Fibroblast of mammary gland (primary cell): ENCODE measurements at regions not wholly inside any gene's neighbourhood (a gene's known extent, or its start where the extent isn't known, plus 50 kb on each side); places are given as distances from the start of the nearest gene placed in this dataset.

Experiments
- DNase-seq: peaks from one replicate; pipeline ENCODE4 v3.0.0-alpha.2; 2010; ENCODE audit warnings: low read depth
- H3K4me3 ChIP-seq: 2 replicates; pipeline ENCODE4 v1.5.1; 2011; ENCODE audit warnings: low read depth, mild to moderate bottlenecking, low read length, moderate library complexity; ENCODE audit not compliant: control insufficient read depth
- CTCF ChIP-seq: conservative IDR thresholded peaks from 2 replicates; pipeline ENCODE4 v1.5.1; 2011; ENCODE audit warnings: low read depth, low read length, inconsistent platforms; ENCODE audit not compliant: control insufficient read depth, insufficient read depth

- no peak for TF ChIP-seq CTCF
- no peak for DNase-seq
- no peak overlapping the region for H3K4me3 ChIP-seq
Measured at GRCh38 chr20:57082357-57082945, 184.0 kb downstream of the BMP7 start.

- TF ChIP-seq CTCF: no peak
- no peak overlapping the region for H3K4me3 ChIP-seq
- no peak for DNase-seq
Measured at GRCh38 chr20:57083072-57083471, 183.4 kb downstream of the BMP7 start.

GRCh38 chr20:57086066-57086465 is 180.4 kb downstream of the BMP7 start:
- no peak for TF ChIP-seq CTCF
- H3K4me3 ChIP-seq: no peak overlapping the region
- DNase-seq: no peak

GRCh38 chr20:57087102-57087501 is 179.3 kb downstream of the BMP7 start:
- TF ChIP-seq CTCF: no peak
- DNase-seq: no peak
- H3K4me3 ChIP-seq: no peak overlapping the region

- H3K4me3 ChIP-seq: no peak overlapping the region
- TF ChIP-seq CTCF: no peak
- no peak for DNase-seq
Measured at GRCh38 chr20:57087705-57088104, 178.7 kb downstream of the BMP7 start.

GRCh38 chr20:57088436-57088835 is 178.0 kb downstream of the BMP7 start:
- no peak for TF ChIP-seq CTCF
- DNase-seq: no peak
- no peak overlapping the region for H3K4me3 ChIP-seq

- TF ChIP-seq CTCF: peak; percentile 76
- no peak overlapping the region for H3K4me3 ChIP-seq
- peak; percentile 21 for DNase-seq
Measured at GRCh38 chr20:57089699-57090144, 176.7 kb downstream of the BMP7 start.
